Keratinocyte (primary cell): ENCODE measurements at regions not wholly inside any gene's neighbourhood (a gene's known extent, or its start where the extent isn't known, plus 50 kb on each side); places are given as distances from the start of the nearest gene placed in this dataset.

Experiments used
- EZH2 ChIP-seq: IDR thresholded peaks from one replicate; pipeline ENCODE4 v1.6.1; 2012; ENCODE audit warnings: inconsistent platforms, mild to moderate bottlenecking, low read length, moderate library complexity
- TF ChIP-seq, protein P1 (sequence below), 3 experiments: IDR thresholded peaks in 1 of 3; conservative IDR thresholded peaks in 1 of 3; optimal IDR thresholded peaks in 1 of 3; 2 replicates in 2 of 3; 3 replicates in 1 of 3; pipeline versions ENCODE3 to v1.5.1; 2011; ENCODE audit warnings: low read length in 3 of 3, mild to moderate bottlenecking in 3 of 3, moderate library complexity in 2 of 3, control low read depth in 1 of 3, inconsistent platforms in 1 of 3; ENCODE audit not compliant: insufficient read depth in 2 of 3; ENCODE audit errors: extremely low read depth in 1 of 3

GRCh38 chr7:108637049-108637621 is 67.5 kb downstream of the DNAJB9 start:
- TF ChIP-seq, protein P1, sequence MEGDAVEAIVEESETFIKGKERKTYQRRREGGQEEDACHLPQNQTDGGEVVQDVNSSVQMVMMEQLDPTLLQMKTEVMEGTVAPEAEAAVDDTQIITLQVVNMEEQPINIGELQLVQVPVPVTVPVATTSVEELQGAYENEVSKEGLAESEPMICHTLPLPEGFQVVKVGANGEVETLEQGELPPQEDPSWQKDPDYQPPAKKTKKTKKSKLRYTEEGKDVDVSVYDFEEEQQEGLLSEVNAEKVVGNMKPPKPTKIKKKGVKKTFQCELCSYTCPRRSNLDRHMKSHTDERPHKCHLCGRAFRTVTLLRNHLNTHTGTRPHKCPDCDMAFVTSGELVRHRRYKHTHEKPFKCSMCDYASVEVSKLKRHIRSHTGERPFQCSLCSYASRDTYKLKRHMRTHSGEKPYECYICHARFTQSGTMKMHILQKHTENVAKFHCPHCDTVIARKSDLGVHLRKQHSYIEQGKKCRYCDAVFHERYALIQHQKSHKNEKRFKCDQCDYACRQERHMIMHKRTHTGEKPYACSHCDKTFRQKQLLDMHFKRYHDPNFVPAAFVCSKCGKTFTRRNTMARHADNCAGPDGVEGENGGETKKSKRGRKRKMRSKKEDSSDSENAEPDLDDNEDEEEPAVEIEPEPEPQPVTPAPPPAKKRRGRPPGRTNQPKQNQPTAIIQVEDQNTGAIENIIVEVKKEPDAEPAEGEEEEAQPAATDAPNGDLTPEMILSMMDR (optimal IDR thresholded peaks at IDR 0.05 in 1 of 3, IDR thresholded peaks at IDR 0.05 in 1 of 3, conservative IDR thresholded peaks at IDR 0.05 in 1 of 3; ENCODE audit: extremely low read depth in 1 of 3, insufficient read depth in 2 of 3, low read length in 3 of 3): no peak
- TF ChIP-seq EZH2: no peak
